Loucy (cell line): ENCODE measurements at regions not wholly inside any gene's neighbourhood (a gene's known extent, or its start where the extent isn't known, plus 50 kb on each side); places are given as distances from the start of the nearest gene placed in this dataset.

Experiments used
- H2AFZ ChIP-seq: fragments of 200-600 bp; sonication (generic); 2 replicates; pipeline ENCODE4 v1.6.0; 2016; ENCODE audit warnings: antibody characterized with exemption, mild to moderate bottlenecking, low read length, moderate library complexity
- H3F3A ChIP-seq: fragments of 200-600 bp; 2 replicates; pipeline ENCODE4 v1.6.0; 2016; ENCODE audit warnings: antibody characterized with exemption, low read depth, mild to moderate bottlenecking
- H3K27me3 ChIP-seq: fragments of 200-600 bp; sonication (generic); 2 replicates; pipeline ENCODE4 v1.6.1; 2014; ENCODE audit warnings: low read length, mild to moderate bottlenecking; ENCODE audit not compliant: insufficient read depth, poor library complexity, severe bottlenecking
- H3K36me3 ChIP-seq: fragments of 200-600 bp; sonication (generic); 2 replicates; pipeline ENCODE4 v1.6.1; 2016; ENCODE audit warnings: low read length; ENCODE audit not compliant: insufficient read depth
- H3K4me1 ChIP-seq: fragments of 200-600 bp; sonication (generic); 2 replicates; pipeline ENCODE4 v1.5.1; 2014; ENCODE audit warnings: low read length, mild to moderate bottlenecking; ENCODE audit not compliant: insufficient read depth, poor library complexity, severe bottlenecking
- H3K4me2 ChIP-seq: fragments of 200-600 bp; sonication (generic); 2 replicates; pipeline ENCODE4 v1.6.0; 2014; ENCODE audit warnings: antibody characterized with exemption, low read length, low read depth, mild to moderate bottlenecking; ENCODE audit not compliant: poor library complexity, severe bottlenecking
- H3K4me3 ChIP-seq: fragments of 200-600 bp; sonication (generic); 2 replicates; pipeline ENCODE4 v1.5.1; 2014; ENCODE audit warnings: low read length, mild to moderate bottlenecking, mixed read lengths; ENCODE audit not compliant: poor library complexity, severe bottlenecking
- H3K79me2 ChIP-seq: fragments of 200-600 bp; sonication (generic); 2 replicates; pipeline ENCODE4 v1.6.1; 2014; ENCODE audit warnings: low read length; ENCODE audit not compliant: insufficient read depth
- H3K9ac ChIP-seq: fragments of 200-600 bp; sonication (generic); 2 replicates; pipeline ENCODE4 v1.6.0; 2014; ENCODE audit warnings: mild to moderate bottlenecking, low read depth, low read length, moderate library complexity; ENCODE audit not compliant: poor library complexity, severe bottlenecking
- H3K9me2 ChIP-seq: fragments of 200-600 bp; sonication (generic); replicated peaks from 2 replicates; pipeline ENCODE4 v1.6.1; 2016; ENCODE audit warnings: low read depth, low read length, mixed read lengths
- H3K9me3 ChIP-seq: fragments of 200-600 bp; sonication (generic); 2 replicates; pipeline ENCODE4 v1.6.1; 2014; ENCODE audit warnings: mild to moderate bottlenecking, antibody characterized with exemption, low read length, low read depth; ENCODE audit not compliant: insufficient read depth
- H4K20me1 ChIP-seq: fragments of 200-600 bp; sonication (generic); 2 replicates; pipeline ENCODE4 v1.6.0; 2014; ENCODE audit warnings: antibody characterized with exemption, low read length, mild to moderate bottlenecking; ENCODE audit not compliant: insufficient read depth, poor library complexity, severe bottlenecking
- CTCF ChIP-seq: fragments of 200-600 bp; sonication (generic); conservative IDR thresholded peaks from 2 replicates; pipeline ENCODE4 v1.5.1; 2014; ENCODE audit warnings: mild to moderate bottlenecking, antibody characterized with exemption, low read length
- EZH2phosphoT487 ChIP-seq: fragments of 200-600 bp; IDR thresholded peaks from 2 replicates; pipeline ENCODE4 v1.6.1; 2018; ENCODE audit warnings: antibody characterized with exemption, mild to moderate bottlenecking, moderate library complexity, borderline replicate concordance

GRCh38 chr1:43042127-43042526 lies 83.5 kb upstream of the SLC2A1 start:
- Histone ChIP-seq H3K4me1 (peaks cover 3% of the 10 kb centered on the region), H3K9ac (no peak overlapping the region)

GRCh38 chr1:43041591-43041990 lies 82.9 kb upstream of the SLC2A1 start:
- Histone ChIP-seq H2AFZ (no peak overlapping the region), H3K9me3 (no peaks in the 10 kb centered on the region), H3K9me2 (no peaks in the 10 kb centered on the region), H3K79me2 (no peaks in the 10 kb centered on the region), H4K20me1 (no peaks in the 10 kb centered on the region), H3K27me3 (no peaks in the 10 kb centered on the region), H3K9ac (no peak overlapping the region), H3K4me2 (no peak overlapping the region), H3F3A (no peaks in the 10 kb centered on the region), H3K4me3 (no peak overlapping the region), H3K36me3 (no peaks in the 10 kb centered on the region), H3K4me1 (peaks cover 3% of the 10 kb centered on the region)
- TF ChIP-seq EZH2phosphoT487 (no peak), CTCF (0 out of 2 replicates have a peak, but pooled peaks have one; percentile 22)

More at GRCh38 chr1:43042127-43042526, 83.5 kb upstream of the SLC2A1 start:
- Histone ChIP-seq H3F3A (no peaks in the 10 kb centered on the region), H3K27me3 (no peaks in the 10 kb centered on the region), H3K79me2 (no peaks in the 10 kb centered on the region), H3K36me3 (no peaks in the 10 kb centered on the region), H3K4me3 (no peak overlapping the region), H3K9me3 (no peaks in the 10 kb centered on the region), H4K20me1 (no peaks in the 10 kb centered on the region), H2AFZ (no peak overlapping the region), H3K4me2 (no peak overlapping the region), H3K9me2 (no peaks in the 10 kb centered on the region)
- TF ChIP-seq EZH2phosphoT487 (no peak), CTCF (no peak)

GRCh38 chr1:43039228-43040055 lies 80.8 kb upstream of the SLC2A1 start:
- Histone ChIP-seq H3K4me2 (no peak overlapping the region), H3K4me3 (no peak overlapping the region)

More at GRCh38 chr1:43039228-43040055, 80.8 kb upstream of the SLC2A1 start:
- Histone ChIP-seq H4K20me1 (no peaks in the 10 kb centered on the region), H3K36me3 (no peaks in the 10 kb centered on the region), H3K27me3 (no peaks in the 10 kb centered on the region), H3K9me3 (no peaks in the 10 kb centered on the region), H3K9me2 (no peaks in the 10 kb centered on the region), H3K4me1 (peaks cover 9% of the 10 kb centered on the region), H2AFZ (no peak overlapping the region), H3K79me2 (no peaks in the 10 kb centered on the region), H3K9ac (no peak overlapping the region), H3F3A (no peaks in the 10 kb centered on the region)
- TF ChIP-seq EZH2phosphoT487 (no peak), CTCF (no peak)
